NCI-H460 (cell line): ENCODE measurements at regions not wholly inside any gene's neighbourhood (a gene's known extent, or its start where the extent isn't known, plus 50 kb on each side); places are given as distances from the start of the nearest gene placed in this dataset.
A peak's percentile ranks its signal among the peaks of the same experiment; 100 is the strongest.

Source experiments
- DNase-seq: peaks from one replicate; pipeline ENCODE4 v3.0.0-alpha.2; 2016; ENCODE audit warnings: low read depth; ENCODE audit errors: extremely low read depth

DNA sequence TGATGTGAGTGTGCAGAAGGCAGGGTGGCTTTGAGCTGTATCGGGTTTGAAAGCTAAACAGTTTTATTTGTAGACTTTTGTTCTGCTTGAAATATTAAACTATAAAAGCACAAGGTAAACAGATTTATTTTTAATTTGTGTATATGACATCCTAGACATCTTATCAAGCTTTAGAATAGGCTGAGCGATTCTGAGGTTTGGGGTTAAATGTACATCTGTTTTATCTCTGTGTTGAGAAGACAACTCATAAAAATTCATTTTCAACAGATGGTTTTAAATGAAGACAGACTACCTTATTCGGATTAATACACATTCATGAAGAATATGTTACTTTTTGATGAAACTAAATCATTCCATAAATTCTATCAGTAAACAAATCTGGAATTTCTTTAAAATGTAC is 368.8 kb downstream of the RPRM start:
- no peak for DNase-seq

- no peak for DNase-seq
These were observed 371.6 kb downstream of the RPRM start for GRCh38 chr2:153106802-153107477.

DNA sequence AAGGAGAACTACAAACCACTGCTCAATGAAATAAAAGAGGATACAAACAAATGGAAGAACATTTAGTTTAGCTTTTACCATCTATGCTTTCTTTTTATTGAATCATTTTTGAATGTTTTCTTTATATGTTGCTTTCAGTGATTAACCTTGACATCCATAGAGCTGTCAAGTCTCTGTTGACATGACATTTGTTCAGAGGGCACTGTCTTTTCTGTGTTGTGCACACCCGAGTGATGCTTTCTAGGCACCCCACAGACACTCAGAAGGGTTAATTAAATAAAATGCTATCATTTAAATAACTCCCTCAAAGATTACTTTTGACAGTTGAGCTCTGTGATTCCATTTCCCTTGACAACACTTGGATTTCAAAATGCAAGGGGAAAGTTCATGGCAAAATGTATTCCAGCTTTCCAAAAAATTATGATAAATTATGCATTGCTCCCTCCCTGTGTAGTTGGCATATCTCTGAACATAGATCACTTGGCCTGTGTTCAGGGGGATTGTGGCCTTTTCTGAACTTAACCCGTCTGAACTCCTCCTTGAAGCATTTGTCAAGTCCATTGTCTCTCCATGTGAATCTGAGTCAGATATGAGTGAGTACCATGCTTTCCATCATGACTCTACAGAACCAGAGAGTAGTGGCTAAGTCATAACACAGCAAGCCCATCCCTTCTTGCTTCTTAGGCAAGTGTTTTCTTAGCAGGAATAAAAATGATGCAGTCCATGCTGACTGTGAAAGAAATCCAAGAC is 372.6 kb downstream of the RPRM start:
- no peak for DNase-seq

- DNase-seq: no peak
These were observed 377.4 kb downstream of the RPRM start for GRCh38 chr2:153101187-153101586.

DNA sequence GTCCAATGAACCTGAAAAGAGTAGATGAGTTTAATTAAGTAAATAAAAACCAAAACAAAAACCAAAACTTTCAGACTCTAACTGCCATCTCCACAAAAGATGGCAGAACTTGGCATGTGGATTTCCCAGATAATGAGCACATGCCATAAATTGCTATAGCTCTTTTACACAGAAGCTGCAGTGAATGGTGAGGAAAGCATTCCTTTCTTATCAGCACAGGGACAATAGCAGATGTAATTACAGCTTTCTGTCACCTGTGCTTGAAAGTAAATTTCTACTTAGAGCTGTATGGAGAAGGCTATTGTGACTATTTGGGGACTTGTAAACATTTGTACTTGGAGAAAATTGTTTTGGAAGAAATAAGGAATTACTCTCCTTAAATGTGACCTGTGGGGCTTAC is 378.4 kb downstream of the RPRM start:
- no peak for DNase-seq

DNA sequence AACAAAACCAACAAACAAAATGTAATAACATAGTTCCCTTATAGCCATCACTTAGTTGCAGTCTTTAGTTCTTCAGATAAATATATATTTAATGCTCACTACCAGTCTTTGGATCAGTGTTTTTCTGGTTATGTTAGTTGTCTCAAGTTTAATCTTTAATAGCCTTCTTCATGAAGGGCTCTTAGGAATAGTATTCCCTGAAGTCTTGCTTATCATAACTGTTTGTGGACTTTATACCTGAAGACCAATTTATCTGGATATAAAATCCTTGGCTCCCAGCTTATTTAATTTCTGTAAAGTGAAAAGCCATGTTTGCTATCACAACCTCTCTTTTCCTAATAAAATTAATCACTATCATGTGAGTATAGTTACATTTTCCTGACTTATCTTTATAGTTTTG is 379.7 kb downstream of the ARL6IP6 start:
- no peak for DNase-seq

GRCh38 chr2:153096272-153096671 is 377.9 kb downstream of the ARL6IP6 start:
- DNase-seq: no peak

- no peak for DNase-seq
These were observed 372.9 kb downstream of the ARL6IP6 start for GRCh38 chr2:153091344-153091743.

- DNase-seq: no peak
These were observed 360.9 kb downstream of the ARL6IP6 start for GRCh38 chr2:153079315-153079714.

DNA sequence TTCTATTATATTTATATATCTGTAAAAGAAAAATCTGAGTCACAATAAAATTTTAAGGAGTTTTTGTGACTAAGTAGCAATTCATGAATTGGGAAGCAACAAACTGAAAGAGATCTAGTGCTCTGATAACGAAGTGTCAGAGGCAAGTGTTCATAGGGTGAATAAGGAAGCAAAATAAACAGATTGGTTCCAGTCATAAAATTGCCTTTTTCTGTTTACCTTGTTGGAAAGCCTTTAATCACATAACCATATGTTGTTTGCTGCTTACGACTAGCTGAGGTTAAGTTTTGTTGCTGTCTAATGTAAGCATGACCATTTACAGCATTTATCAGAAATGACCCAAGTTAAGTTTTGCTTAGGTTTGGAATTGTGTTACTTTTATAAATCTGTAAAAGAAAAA is 358.9 kb downstream of the ARL6IP6 start:
- no peak for DNase-seq

DNA sequence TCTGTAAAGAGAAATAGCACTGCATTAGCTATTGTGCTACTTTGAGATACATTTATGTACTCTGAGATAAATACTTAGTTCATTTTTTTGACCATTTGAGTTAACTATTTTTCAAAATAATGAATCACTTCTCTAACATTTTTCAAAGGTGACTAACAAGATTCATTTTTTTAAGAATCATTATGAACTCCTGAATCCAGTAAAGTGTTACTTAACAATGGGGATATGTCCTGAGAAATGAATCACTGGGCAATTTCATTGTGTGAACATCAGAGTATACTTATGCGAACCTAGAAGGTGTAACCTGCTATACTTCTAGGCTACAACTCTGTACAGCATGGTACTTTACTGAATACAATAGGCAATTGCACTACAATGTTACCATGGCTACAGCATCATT is 355.8 kb downstream of the ARL6IP6 start:
- no peak for DNase-seq

- no peak for DNase-seq
These were observed 354.4 kb downstream of the ARL6IP6 start for GRCh38 chr2:153072813-153073212.

GRCh38 chr2:153072077-153072476 is 353.7 kb downstream of the ARL6IP6 start:
- no peak for DNase-seq

GRCh38 chr2:153071090-153071489 is 352.7 kb downstream of the ARL6IP6 start:
- DNase-seq: no peak

DNA sequence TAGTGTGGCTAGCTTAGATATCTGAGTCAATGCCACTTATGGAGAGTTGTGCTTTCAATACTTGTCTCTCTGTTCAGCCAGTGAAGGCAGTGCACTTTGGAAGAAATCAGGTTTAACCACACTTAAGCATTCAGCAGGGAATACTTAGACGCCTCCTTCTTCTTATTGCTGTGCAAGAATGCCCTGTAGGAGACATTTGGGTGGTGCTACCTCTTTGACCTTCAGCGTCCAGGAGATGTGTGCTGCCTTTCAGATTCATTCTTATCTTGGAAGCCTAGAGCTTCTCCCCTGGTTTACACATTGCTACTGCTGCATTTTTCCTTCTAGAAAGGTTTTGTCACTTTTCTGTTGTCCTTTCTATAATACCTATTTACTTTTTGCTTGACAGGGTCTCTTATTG is 350.5 kb downstream of the ARL6IP6 start:
- no peak for DNase-seq

DNA sequence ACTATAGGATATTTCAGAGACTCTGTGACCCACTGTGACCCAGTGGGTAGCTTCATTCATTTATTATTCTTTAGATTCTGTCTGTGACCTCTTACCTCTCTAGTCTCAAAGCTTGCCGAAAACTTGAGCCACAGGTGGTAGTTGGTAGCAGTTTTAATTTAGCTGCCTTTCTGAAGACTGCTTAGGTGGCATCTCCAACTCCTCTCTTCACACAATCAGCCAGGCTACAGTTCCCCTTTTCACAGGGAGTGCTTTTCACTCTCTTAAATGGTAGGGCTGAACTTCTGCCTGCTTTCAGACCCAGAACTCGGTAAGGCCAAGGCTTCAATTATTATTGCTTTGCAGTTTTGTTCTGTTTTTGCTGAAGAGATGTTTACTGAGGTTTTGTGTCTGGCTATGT is 349.6 kb downstream of the ARL6IP6 start:
- no peak for DNase-seq

- DNase-seq: peak; percentile 83
These were observed 341.1 kb downstream of the ARL6IP6 start for GRCh38 chr2:153059338-153060052.

- DNase-seq: no peak
These were observed 339.3 kb downstream of the ARL6IP6 start for GRCh38 chr2:153057743-153058142.

DNA sequence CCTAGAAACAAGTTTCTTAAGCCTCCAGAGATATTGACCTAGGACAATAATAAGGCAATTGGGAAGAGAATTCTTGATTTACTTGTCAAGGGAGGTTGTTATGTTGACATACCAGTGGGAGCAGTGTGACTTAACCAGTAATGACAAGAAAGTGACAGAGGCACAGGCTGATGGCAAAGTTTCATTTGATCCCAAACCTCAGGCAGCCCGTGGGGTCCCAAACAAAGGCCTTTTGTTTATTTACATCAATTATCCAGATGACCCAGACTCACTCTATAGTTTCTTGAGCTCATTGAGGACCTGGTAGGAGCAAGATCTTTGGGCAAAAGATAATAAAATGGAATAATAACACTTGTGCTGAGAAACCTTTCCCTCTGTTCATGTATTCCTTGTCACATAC is 336.8 kb downstream of the ARL6IP6 start:
- no peak for DNase-seq

GRCh38 chr2:153052807-153053559 is 334.6 kb downstream of the ARL6IP6 start:
- DNase-seq: no peak

GRCh38 chr2:153047220-153047619 is 328.8 kb downstream of the ARL6IP6 start:
- DNase-seq: no peak
